ENCODE measurements at regions not wholly inside any gene's neighbourhood (a gene's known extent, or its start where the extent isn't known, plus 50 kb on each side); places are given as distances from the start of the nearest gene placed in this dataset.

DNA sequence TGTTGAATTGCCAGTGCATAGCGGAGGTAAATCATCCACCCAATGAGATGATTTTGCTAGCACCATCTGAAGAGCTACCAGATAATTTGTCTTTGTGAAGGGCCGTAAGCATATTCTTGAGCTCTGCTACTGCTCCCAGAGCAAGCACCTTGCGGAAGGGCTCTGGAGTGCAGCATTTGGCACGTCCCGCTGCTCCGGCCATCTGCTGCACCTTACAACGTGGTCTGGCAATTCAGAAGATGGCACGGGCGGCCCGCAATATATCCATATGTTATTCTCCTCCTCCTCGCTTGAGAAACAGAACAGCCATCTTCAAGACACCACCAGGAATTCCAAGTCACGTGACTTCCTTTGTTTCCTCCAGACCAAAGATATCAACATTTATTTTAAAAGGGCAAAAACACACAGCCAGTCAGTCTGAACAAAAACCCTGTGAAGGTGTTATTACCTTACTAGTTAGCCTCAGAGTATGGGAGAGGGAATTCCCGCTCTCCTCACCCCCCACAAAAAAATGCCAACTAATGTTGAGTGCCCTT lies 1095.7 kb upstream of the TENM3 start:
- TF ChIP-seq, protein P1, sequence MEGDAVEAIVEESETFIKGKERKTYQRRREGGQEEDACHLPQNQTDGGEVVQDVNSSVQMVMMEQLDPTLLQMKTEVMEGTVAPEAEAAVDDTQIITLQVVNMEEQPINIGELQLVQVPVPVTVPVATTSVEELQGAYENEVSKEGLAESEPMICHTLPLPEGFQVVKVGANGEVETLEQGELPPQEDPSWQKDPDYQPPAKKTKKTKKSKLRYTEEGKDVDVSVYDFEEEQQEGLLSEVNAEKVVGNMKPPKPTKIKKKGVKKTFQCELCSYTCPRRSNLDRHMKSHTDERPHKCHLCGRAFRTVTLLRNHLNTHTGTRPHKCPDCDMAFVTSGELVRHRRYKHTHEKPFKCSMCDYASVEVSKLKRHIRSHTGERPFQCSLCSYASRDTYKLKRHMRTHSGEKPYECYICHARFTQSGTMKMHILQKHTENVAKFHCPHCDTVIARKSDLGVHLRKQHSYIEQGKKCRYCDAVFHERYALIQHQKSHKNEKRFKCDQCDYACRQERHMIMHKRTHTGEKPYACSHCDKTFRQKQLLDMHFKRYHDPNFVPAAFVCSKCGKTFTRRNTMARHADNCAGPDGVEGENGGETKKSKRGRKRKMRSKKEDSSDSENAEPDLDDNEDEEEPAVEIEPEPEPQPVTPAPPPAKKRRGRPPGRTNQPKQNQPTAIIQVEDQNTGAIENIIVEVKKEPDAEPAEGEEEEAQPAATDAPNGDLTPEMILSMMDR (IDR thresholded peaks at IDR 0.05), result no peak
- no peak for TF ChIP-seq POLR2AphosphoS5 (IDR thresholded peaks at IDR 0.05)
- TF ChIP-seq EP300 (IDR thresholded peaks at IDR 0.05), result no peak
- TF ChIP-seq POLR2A (IDR thresholded peaks at IDR 0.05; ENCODE audit: low read depth), result no peak

Data from esophagus muscularis mucosa (tissue), 4 donors.